ENCODE measurements at regions not wholly inside any gene's neighbourhood (a gene's known extent, or its start where the extent isn't known, plus 50 kb on each side); places are given as distances from the start of the nearest gene placed in this dataset.

GRCh38 chr7:123319911-123320310 is 120.1 kb upstream of the SLC13A1 start:
- TF ChIP-seq CTCF (IDR thresholded peaks at IDR 0.05) (no peak), POLR2AphosphoS5 (IDR thresholded peaks at IDR 0.05) (no peak), POLR2A (IDR thresholded peaks at IDR 0.05; ENCODE audit: low read depth) (no peak), EP300 (IDR thresholded peaks at IDR 0.05) (no peak)

Measured in esophagus muscularis mucosa (tissue), 4 donors.